ENCODE measurements at regions not wholly inside any gene's neighbourhood (a gene's known extent, or its start where the extent isn't known, plus 50 kb on each side); places are given as distances from the start of the nearest gene placed in this dataset.

GRCh38 chr3:150022381-150023238, 51.9 kb upstream of the PFN2 start:
- DNase-seq (ENCODE audit: low spot score): no peak

GRCh38 chr3:150020527-150020926, 49.8 kb upstream of the PFN2 start:
- no peak for DNase-seq (ENCODE audit: low spot score)
